GM12801 (cell line): ENCODE measurements at regions not wholly inside any gene's neighbourhood (a gene's known extent, or its start where the extent isn't known, plus 50 kb on each side); places are given as distances from the start of the nearest gene placed in this dataset.
A peak's percentile ranks its signal among the peaks of the same experiment; 100 is the strongest.

Experiments
- TF ChIP-seq, protein P1 (sequence below): IDR thresholded peaks from one replicate; pipeline ENCODE4 v1.5.1; 2011; ENCODE audit warnings: control low read depth; ENCODE audit not compliant: insufficient read length; ENCODE audit errors: extremely low read depth

DNA sequence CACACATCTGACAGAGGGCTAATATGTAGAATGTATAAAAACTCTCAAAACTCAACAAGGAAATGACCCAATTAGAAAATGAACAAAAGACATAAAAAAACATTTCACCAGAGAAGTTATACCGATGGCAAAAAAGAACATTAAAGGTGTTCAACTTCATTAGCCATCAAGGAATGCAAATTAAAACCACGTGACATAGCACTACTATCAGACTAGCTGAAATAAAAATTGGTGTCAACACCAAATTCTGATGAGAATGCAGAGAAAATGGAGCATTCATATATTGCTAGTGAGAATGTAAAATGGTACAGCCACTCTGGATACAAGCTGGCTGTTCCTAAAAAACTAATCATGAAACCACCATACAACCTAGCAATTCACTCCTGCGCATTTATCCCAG is 128.0 kb downstream of the INSIG2 start:
- TF ChIP-seq, protein P1, sequence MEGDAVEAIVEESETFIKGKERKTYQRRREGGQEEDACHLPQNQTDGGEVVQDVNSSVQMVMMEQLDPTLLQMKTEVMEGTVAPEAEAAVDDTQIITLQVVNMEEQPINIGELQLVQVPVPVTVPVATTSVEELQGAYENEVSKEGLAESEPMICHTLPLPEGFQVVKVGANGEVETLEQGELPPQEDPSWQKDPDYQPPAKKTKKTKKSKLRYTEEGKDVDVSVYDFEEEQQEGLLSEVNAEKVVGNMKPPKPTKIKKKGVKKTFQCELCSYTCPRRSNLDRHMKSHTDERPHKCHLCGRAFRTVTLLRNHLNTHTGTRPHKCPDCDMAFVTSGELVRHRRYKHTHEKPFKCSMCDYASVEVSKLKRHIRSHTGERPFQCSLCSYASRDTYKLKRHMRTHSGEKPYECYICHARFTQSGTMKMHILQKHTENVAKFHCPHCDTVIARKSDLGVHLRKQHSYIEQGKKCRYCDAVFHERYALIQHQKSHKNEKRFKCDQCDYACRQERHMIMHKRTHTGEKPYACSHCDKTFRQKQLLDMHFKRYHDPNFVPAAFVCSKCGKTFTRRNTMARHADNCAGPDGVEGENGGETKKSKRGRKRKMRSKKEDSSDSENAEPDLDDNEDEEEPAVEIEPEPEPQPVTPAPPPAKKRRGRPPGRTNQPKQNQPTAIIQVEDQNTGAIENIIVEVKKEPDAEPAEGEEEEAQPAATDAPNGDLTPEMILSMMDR = no peak

DNA sequence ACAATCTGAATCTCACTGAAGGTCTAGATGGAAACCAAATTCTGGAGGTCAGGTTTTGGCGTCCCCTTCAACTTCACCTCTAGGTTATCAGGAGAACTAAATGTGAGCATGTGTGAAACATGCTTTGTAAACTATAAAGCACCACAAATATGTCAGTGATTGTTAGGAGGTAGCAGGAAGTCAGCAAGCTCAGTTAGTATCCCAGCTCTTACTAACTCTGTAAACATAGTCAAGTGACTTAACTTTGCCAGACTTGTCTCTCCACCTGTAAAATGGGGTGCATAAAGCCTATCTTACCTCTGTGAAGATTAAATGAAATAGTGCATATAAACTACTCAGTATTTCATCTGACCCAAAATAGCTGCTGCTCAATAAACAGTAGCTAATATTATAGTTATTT is 121.5 kb downstream of the INSIG2 start:
- TF ChIP-seq, protein P1 = no peak

DNA sequence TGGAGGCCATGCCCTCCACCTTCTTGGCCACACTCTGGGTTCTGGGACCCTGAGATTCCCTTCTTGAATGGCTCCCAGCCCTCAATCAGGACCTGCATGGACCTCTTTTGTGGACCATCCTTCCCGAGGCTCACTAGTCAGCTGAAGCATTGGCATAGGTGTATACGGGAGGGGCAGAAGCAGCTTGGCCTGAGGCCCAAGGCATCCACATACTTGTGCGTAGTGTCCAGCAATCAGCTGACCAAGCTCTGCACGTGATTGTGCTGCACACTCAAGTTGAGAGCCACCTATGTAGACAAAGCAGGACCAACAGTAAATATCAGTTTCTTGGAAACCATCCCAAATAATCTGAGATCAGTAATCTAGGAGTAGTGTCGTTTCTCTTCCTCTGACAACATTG is 119.6 kb downstream of the INSIG2 start:
- TF ChIP-seq, protein P1 = no peak

DNA sequence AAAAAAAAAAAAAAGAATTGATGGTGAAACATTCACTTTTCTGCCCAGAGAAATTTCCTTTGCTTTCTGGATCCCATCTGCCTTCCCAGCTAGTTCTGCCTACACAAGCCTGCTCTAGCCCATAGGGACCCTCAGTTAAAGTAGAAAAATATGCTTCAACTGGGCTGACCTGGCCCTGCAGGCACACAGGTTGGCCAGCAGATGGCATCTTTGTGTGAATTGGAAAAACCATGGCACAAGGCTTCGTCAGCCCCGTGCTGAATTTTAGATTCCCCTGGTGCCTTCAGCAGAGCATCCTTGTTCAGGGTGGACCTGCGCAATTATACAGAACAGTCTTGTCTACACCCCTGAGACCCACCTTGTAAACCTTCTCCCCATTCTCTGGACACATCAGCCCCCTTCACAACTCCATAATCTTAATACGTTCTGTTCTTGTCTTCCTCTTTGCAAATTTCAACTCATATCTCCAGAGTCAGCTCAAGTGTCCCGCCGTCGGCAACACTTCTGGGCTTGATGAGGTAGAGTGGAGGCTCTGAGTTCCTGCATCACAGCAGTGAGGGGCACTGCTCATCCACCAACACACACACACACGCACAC is 114.5 kb downstream of the INSIG2 start:
- TF ChIP-seq, protein P1 = peak; percentile 5

- TF ChIP-seq, protein P1 = no peak
Measured at GRCh38 chr2:118198268-118198667, 110.0 kb downstream of the INSIG2 start.

GRCh38 chr2:118197011-118197675 is 108.9 kb downstream of the INSIG2 start:
- TF ChIP-seq, protein P1 = no peak

DNA sequence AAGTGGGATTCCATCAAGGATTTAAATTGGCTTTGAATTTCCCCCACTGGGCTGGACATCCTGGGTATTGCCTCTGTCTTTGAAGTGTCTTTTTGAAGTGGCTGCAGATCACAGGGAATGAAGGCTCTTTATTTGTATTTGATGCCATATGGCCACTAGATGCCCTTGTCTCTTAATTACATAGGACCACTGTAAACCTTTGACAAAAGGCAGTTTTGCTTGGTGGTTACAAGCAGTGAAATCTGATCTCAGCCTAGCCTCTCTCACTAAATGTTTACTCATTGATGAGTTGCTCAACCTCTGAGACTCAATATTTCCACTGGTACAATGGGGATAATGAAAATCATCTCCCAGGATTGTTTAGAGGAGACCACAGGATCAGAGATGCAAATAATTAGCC is 102.2 kb downstream of the INSIG2 start:
- TF ChIP-seq, protein P1 = no peak
